Right lung (tissue), 2 donors: ENCODE measurements at regions not wholly inside any gene's neighbourhood (a gene's known extent, or its start where the extent isn't known, plus 50 kb on each side); places are given as distances from the start of the nearest gene placed in this dataset.
A peak's percentile ranks its signal among the peaks of the same experiment; 100 is the strongest.
"Not testable (repeated sequence)": the region's sequence is repeated elsewhere in the genome, so short reads cannot be mapped to it uniquely, and the experiment has no call there.

Experiments
- DNase-seq, 2 donors: peaks; one replicate each; pipeline ENCODE4 v3.0.0-alpha.2; 2013

- DNase-seq = no peak
Measured at GRCh38 chr7:13578294-13578693, 411.2 kb downstream of the ETV1 start.

GRCh38 chr7:13581097-13581496 is 408.4 kb downstream of the ETV1 start:
- peak in 1 of 2 donors; percentile 7 for DNase-seq

GRCh38 chr7:13593854-13594253 is 395.6 kb downstream of the ETV1 start:
- no peak for DNase-seq

- no peak for DNase-seq
Measured at GRCh38 chr7:13602036-13602435, 387.4 kb downstream of the ETV1 start.

- no peak for DNase-seq
Measured at GRCh38 chr7:13603016-13603415, 386.4 kb downstream of the ETV1 start.

- no peak for DNase-seq
Measured at GRCh38 chr7:13603661-13604060, 385.8 kb downstream of the ETV1 start.

- no peak for DNase-seq
Measured at GRCh38 chr7:13604178-13604577, 385.3 kb downstream of the ETV1 start.

- no peak for DNase-seq
Measured at GRCh38 chr7:13610372-13610771, 379.1 kb downstream of the ETV1 start.

- DNase-seq = no peak
Measured at GRCh38 chr7:13615679-13616078, 373.8 kb downstream of the ETV1 start.

GRCh38 chr7:13627455-13627854 is 362.0 kb downstream of the ETV1 start:
- no peak for DNase-seq

GRCh38 chr7:13628239-13629001 is 361.0 kb downstream of the ETV1 start:
- DNase-seq = no peak

- DNase-seq = not testable (repeated sequence)
Measured at GRCh38 chr7:13631207-13632049, 358.0 kb downstream of the ETV1 start.

GRCh38 chr7:13633857-13634256 is 355.6 kb downstream of the ETV1 start:
- DNase-seq = no peak

- DNase-seq = no peak
Measured at GRCh38 chr7:13639396-13639795, 350.1 kb downstream of the ETV1 start.

GRCh38 chr7:13641714-13642113 is 347.8 kb downstream of the ETV1 start:
- DNase-seq = peak; percentile 31 to 43

- no peak for DNase-seq
Measured at GRCh38 chr7:13651167-13651566, 338.3 kb downstream of the ETV1 start.

- DNase-seq = no peak
Measured at GRCh38 chr7:13656330-13656729, 333.1 kb downstream of the ETV1 start.

GRCh38 chr7:13673290-13673689 is 316.2 kb downstream of the ETV1 start:
- no peak for DNase-seq

- DNase-seq = no peak
Measured at GRCh38 chr7:13682626-13683025, 306.8 kb downstream of the ETV1 start.

GRCh38 chr7:13687500-13687899 is 302.0 kb downstream of the ETV1 start:
- no peak for DNase-seq

GRCh38 chr7:13692548-13692947 is 296.9 kb downstream of the ETV1 start:
- no peak for DNase-seq

- no peak for DNase-seq
Measured at GRCh38 chr7:13702251-13702650, 287.2 kb downstream of the ETV1 start.

GRCh38 chr7:13708670-13709069 is 280.8 kb downstream of the ETV1 start:
- no peak for DNase-seq
